ENCODE measurements at regions not wholly inside any gene's neighbourhood (a gene's known extent, or its start where the extent isn't known, plus 50 kb on each side); places are given as distances from the start of the nearest gene placed in this dataset.

GRCh38 chr3:62995530-62995929 is 120.3 kb upstream of the CADPS start:
- no peak overlapping the region for H3K4me3 ChIP-seq (replicated peaks; ENCODE audit: insufficient read depth, low read length)
- DNase-seq (ENCODE audit: low read depth in 1 of 2, low spot score in 1 of 2) = no peak
- no peak for TF ChIP-seq REST (IDR thresholded peaks at IDR 0.05; ENCODE audit: insufficient replicate concordance, low read depth)
- no peak for TF ChIP-seq CTCF (IDR thresholded peaks at IDR 0.05; ENCODE audit: insufficient read depth, low read length)
- no peak for TF ChIP-seq POLR2AphosphoS5 (IDR thresholded peaks at IDR 0.05; ENCODE audit: low read depth)
- TF ChIP-seq GABPA (IDR thresholded peaks at IDR 0.05; ENCODE audit: low read depth) = no peak
- no peak for TF ChIP-seq SPI1 (IDR thresholded peaks at IDR 0.05; ENCODE audit: borderline replicate concordance, low read depth)
- no peaks in the 10 kb centered on the region for H3K27me3 ChIP-seq (ENCODE audit: insufficient read depth, poor library complexity, severe bottlenecking)
- H3K27ac ChIP-seq (replicated peaks) = no peak overlapping the region

- H3K27me3 ChIP-seq (ENCODE audit: insufficient read depth, poor library complexity, severe bottlenecking) = no peaks in the 10 kb centered on the region
- DNase-seq (ENCODE audit: low read depth in 1 of 2, low spot score in 1 of 2) = no peak
- TF ChIP-seq POLR2AphosphoS5 (IDR thresholded peaks at IDR 0.05; ENCODE audit: low read depth) = no peak
- no peak for TF ChIP-seq REST (IDR thresholded peaks at IDR 0.05; ENCODE audit: insufficient replicate concordance, low read depth)
- TF ChIP-seq GABPA (IDR thresholded peaks at IDR 0.05; ENCODE audit: low read depth) = no peak
- no peak for TF ChIP-seq SPI1 (IDR thresholded peaks at IDR 0.05; ENCODE audit: borderline replicate concordance, low read depth)
- TF ChIP-seq CTCF (IDR thresholded peaks at IDR 0.05; ENCODE audit: insufficient read depth, low read length) = no peak
- no peak overlapping the region for H3K27ac ChIP-seq (replicated peaks)
- no peak overlapping the region for H3K4me3 ChIP-seq (replicated peaks; ENCODE audit: insufficient read depth, low read length)
Observed at GRCh38 chr3:62997369-62997768, 122.2 kb upstream of the CADPS start.

GRCh38 chr3:62999158-62999557 is 123.9 kb upstream of the CADPS start:
- Histone ChIP-seq H3K27ac (replicated peaks) (no peak overlapping the region), H3K27me3 (ENCODE audit: insufficient read depth, poor library complexity, severe bottlenecking) (no peaks in the 10 kb centered on the region), H3K4me3 (replicated peaks; ENCODE audit: insufficient read depth, low read length) (no peak overlapping the region)
- no peak for DNase-seq (ENCODE audit: low read depth in 1 of 2, low spot score in 1 of 2)
- no peak for TF ChIP-seq POLR2AphosphoS5 (IDR thresholded peaks at IDR 0.05; ENCODE audit: low read depth)
- TF ChIP-seq SPI1 (IDR thresholded peaks at IDR 0.05; ENCODE audit: borderline replicate concordance, low read depth) = no peak
- TF ChIP-seq REST (IDR thresholded peaks at IDR 0.05; ENCODE audit: insufficient replicate concordance, low read depth) = no peak
- no peak for TF ChIP-seq GABPA (IDR thresholded peaks at IDR 0.05; ENCODE audit: low read depth)
- no peak for TF ChIP-seq CTCF (IDR thresholded peaks at IDR 0.05; ENCODE audit: insufficient read depth, low read length)

Data from HL-60 (cell line).